ENCODE measurements at regions not wholly inside any gene's neighbourhood (a gene's known extent, or its start where the extent isn't known, plus 50 kb on each side); places are given as distances from the start of the nearest gene placed in this dataset.
"Not testable (repeated sequence)": the region's sequence is repeated elsewhere in the genome, so short reads cannot be mapped to it uniquely, and the experiment has no call there.

- not testable (repeated sequence) for DNase-seq (ENCODE audit: low spot score)
These were observed 914.0 kb upstream of the CRIM1 start for GRCh38 chr2:35441575-35441974.

DNA sequence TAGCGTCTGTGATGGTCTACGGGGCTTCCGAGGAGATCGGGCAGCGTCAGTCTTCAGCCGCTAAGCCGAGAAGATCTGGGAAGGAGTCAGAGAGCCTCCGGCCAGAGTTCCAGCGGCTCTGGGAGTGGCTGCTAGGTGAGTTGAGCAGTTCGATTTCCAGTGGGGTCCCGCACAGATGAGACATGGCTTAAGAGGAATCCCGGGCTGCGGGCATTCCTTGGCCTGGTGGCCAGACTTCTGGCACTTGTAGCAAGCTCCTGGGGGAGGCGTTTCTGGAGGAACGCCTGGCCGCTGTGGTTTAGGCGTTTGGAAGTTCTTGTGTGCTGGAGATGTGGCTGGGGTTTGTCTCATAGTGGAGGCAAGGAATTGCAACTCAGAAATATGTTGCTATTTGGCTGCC, 915.3 kb upstream of the CRIM1 start:
- not testable (repeated sequence) for DNase-seq (ENCODE audit: low spot score)

DNA sequence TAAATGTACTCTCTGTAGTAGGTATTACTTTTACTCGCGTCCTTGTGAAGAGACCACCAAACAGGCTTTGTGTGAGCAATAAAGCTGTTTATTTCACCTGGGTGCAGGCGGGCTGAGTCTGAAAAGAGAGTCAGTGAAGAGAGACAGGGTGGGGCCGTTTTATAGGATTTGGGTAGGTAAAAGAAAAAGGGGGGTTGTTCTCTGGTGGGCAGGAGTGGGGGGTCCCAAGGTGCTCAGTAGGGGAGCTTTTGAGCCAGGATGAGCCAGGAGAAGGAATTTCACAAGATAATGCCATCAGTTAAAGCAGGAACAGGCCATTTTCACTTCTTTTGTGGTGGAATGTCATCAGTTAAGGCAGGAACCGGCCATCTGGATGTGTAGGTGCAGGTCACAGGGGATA, 918.7 kb upstream of the CRIM1 start:
- DNase-seq (ENCODE audit: low spot score): not testable (repeated sequence)

- DNase-seq (ENCODE audit: low spot score): no peak
These were observed 927.0 kb upstream of the CRIM1 start for GRCh38 chr2:35428548-35428947.

GRCh38 chr2:35421485-35421884, 934.1 kb upstream of the CRIM1 start:
- no peak for DNase-seq (ENCODE audit: low spot score)

GRCh38 chr2:35417293-35417692, 938.3 kb upstream of the CRIM1 start:
- DNase-seq (ENCODE audit: low spot score): no peak

DNA sequence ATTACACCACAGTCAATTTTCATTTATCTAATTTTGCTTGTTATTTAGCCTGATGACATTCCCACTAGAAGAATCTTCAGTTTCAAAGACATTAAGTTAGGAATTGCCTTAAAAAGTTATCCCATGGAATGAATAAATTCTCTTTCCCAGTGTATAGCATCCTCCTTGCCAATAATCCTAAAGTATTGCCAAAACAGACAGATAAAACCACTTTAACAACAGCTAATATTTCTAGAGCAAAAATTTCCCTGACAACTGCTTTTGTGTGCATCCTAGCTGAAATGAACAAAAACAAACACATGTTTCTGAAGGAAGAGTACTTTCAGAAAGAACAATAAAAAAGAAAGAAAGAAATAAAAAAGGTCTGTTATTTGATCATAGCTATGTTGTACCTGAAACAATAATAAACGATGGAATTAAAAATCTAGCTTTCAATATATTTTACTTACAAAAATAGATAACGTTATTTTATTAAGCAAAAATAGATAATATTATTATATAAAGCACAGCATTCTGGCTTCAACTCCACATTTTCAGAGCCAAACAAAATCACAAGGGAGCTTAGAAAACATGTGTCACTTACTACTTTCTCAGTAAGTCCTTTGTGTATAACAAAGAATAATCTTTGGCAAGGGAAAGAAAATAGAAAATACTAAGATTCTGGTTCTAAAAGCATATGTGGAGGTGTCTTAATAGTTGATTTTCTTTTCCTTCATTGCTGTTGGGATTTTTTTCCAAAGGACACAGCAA, 939.0 kb upstream of the CRIM1 start:
- no peak for DNase-seq (ENCODE audit: low spot score)

DNA sequence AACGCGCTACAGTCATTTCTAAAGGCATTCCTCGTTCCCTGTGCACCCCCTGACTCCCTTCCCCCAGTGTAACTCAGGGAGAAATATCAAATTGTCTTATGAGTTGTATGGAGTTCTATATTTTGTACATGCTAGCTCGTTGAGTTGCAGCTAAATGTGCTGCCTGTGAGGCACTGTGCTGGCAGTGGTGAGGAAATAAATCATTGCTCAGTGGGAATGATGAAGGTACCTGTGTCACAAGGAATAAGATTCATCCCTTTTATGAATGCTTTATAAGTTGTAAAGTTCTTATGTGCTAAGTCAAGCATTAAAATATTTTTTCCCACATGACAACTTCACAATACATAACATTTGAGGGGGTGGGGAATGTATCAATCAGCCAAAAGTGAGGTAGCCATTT, 939.6 kb upstream of the CRIM1 start:
- DNase-seq (ENCODE audit: low spot score): no peak

- no peak for DNase-seq (ENCODE audit: low spot score)
These were observed 940.3 kb upstream of the CRIM1 start for GRCh38 chr2:35415282-35415681.

- DNase-seq (ENCODE audit: low spot score): peak; percentile 4
These were observed 945.0 kb upstream of the CRIM1 start for GRCh38 chr2:35410431-35411061.

DNA sequence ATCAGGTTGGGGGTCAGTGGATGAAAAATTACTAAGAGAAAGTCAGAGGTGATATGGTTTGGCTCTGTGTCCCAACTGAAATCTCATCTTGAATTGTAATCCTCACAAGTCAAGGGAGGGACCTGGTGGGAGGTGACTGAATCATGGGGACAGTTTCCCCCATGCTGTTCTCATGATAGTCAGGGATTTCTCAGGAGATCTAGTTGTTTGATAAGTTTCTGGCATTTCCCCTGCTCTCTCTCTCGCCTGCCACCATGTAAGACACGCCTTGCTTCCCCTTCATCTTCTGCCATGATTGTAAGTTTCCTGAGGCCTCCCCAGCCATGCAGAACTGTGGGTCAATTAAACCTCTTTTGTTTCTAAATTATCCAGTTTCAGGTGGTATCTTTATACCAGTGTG, 945.8 kb upstream of the CRIM1 start:
- no peak for DNase-seq (ENCODE audit: low spot score)

GRCh38 chr2:35408320-35408719, 947.3 kb upstream of the CRIM1 start:
- DNase-seq (ENCODE audit: low spot score): no peak

GRCh38 chr2:35391736-35392442, 963.7 kb upstream of the CRIM1 start:
- DNase-seq (ENCODE audit: low spot score): no peak

DNA sequence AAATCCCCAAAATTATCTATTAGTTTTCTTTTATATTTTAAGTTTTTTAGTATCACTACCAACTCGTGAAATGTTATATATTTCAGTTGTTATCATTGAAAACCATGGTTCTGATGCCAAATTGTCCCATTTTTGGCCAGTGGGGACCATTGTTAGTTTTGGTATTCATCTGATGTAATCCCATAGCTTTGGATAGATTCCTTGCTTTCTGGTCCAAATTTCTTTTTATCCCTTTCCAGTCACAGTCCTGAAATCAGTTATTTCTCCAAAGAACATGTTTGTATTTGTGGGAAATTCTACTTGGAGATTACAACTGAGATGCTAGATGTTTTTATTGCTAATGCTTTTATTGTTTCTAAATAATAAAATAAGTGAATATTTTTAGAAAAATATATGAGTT, 976.8 kb upstream of the CRIM1 start:
- no peak for DNase-seq (ENCODE audit: low spot score)

- DNase-seq (ENCODE audit: low spot score): no peak
These were observed 980.7 kb upstream of the CRIM1 start for GRCh38 chr2:35374845-35375244.

- DNase-seq (ENCODE audit: low spot score): no peak
These were observed 989.7 kb upstream of the CRIM1 start for GRCh38 chr2:35365859-35366258.

DNA sequence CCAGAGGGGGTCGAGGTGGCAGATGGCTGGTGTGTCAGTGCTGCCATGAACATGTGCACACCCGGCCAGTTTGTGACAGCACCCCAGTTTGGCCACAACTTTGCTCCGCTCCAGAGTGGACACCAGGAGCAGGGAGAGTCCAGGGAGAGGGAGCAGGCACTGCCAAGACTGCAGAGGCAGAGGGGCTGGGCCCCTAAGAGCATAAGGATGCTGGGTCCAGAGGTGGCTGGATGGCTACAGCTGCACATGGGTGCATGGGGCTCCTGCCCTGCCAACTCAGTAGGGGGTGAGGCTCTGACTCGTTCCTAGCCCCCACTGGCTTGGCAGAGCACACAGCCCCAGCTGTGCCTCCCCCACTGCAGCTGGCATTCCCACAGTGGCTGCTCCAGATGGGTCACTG, 999.2 kb upstream of the CRIM1 start:
- no peak for DNase-seq (ENCODE audit: low spot score)

DNA sequence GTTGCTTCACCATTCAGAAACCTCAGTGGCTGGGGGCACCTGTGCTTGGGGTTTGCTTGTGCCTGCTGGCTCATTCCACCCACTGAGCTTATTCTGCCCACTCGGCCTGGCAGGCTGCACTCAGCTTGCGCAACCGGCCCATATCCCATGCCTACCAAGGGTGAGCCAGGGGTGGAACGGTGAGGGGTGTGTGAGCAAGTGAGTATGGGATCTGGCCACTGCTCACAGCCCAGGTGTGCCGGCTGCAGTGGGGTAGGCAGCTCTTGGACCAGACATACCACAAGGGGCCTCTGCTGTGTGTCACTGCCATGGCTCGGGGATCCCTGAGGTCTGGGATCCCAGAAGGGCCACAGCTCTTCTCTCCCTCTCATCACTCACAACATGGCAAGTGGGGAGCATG, 1000.5 kb upstream of the CRIM1 start:
- no peak for DNase-seq (ENCODE audit: low spot score)

DNA sequence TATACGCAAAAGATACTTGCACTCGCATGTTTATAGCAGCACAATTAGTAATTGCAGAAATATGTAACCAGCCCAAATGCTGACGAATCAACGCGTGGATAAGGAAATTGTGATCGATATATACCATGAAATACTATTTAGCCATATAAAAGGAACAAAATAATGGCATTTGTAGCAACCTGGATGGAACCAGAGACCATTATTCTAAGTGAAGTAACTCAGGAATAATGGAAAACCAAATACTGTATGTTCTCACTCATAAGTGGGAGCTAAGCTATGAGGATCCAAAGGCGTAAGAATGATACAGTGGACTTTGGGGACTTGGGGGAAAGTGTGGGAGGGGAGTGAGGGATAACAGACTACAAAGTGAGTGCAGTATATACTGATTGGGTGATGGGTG, 1008.0 kb upstream of the CRIM1 start:
- DNase-seq (ENCODE audit: low spot score): no peak

DNA sequence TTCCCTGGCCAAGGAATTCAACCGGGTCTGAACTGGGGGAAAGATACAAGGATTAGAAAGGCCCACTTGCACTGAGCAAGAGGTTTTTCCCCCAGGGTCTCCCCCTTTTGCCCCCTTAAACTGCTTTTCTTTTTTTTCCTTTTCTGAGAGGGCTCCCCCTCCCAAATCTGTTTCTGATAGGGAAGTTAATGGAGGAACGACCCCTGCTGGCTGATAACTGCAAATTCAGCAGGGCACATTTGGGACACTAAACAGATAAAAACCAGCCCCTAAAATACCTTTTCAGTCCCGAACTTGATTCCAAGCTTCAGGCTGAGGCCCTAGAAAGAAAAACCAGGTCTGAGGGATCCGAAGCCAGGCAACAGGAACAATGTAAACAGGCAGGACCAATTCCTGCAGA, 1012.4 kb upstream of the CRIM1 start:
- DNase-seq (ENCODE audit: low spot score): no peak

- no peak for DNase-seq (ENCODE audit: low spot score)
These were observed 1016.4 kb upstream of the CRIM1 start for GRCh38 chr2:35339211-35339610.

GRCh38 chr2:35337922-35338321, 1017.7 kb upstream of the CRIM1 start:
- DNase-seq (ENCODE audit: low spot score): no peak

GRCh38 chr2:35314049-35314448, 1041.5 kb upstream of the CRIM1 start:
- DNase-seq (ENCODE audit: low spot score): no peak

Data from CD4-positive, alpha-beta T cell treated with Interleukin-6 at 100 ng/mL for 8 hours (primary cell).